ENCODE measurements at regions not wholly inside any gene's neighbourhood (a gene's known extent, or its start where the extent isn't known, plus 50 kb on each side); places are given as distances from the start of the nearest gene placed in this dataset.

DNA sequence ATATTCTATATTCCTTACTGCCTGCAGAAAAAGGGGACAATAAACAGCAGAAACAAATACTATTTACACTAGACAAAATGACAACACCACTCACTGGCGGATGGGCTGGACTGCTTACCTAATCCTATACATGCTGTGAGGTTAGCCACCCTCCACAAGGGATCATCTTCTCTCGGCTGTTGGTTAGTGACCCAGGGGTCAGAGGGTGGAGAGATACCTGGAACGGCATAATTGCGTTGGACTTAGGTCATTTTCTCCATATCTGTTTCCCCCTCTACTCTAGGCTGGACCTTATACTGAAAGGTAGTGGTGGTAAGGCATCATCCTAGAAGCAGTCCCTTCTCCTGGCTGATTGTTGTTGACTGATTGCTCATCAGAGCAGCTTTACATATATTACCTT, 286.8 kb upstream of the UGT8 start:
- intact Hi-C loops (cut with DNase I) = no loop called here
- H3K27ac ChIP-seq = no peak overlapping the region
- TF ChIP-seq, protein P1, sequence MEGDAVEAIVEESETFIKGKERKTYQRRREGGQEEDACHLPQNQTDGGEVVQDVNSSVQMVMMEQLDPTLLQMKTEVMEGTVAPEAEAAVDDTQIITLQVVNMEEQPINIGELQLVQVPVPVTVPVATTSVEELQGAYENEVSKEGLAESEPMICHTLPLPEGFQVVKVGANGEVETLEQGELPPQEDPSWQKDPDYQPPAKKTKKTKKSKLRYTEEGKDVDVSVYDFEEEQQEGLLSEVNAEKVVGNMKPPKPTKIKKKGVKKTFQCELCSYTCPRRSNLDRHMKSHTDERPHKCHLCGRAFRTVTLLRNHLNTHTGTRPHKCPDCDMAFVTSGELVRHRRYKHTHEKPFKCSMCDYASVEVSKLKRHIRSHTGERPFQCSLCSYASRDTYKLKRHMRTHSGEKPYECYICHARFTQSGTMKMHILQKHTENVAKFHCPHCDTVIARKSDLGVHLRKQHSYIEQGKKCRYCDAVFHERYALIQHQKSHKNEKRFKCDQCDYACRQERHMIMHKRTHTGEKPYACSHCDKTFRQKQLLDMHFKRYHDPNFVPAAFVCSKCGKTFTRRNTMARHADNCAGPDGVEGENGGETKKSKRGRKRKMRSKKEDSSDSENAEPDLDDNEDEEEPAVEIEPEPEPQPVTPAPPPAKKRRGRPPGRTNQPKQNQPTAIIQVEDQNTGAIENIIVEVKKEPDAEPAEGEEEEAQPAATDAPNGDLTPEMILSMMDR (IDR thresholded peaks at IDR 0.05) = no peak
- no peaks in the 10 kb centered on the region for H3K27me3 ChIP-seq
- ATAC-seq (no peak), DNase-seq (no peak)
- H3K36me3 ChIP-seq = no peaks in the 10 kb centered on the region
- no peak overlapping the region for H3K4me3 ChIP-seq
- H3K4me1 ChIP-seq = no peaks in the 10 kb centered on the region
- H3K9me3 ChIP-seq = no peaks in the 10 kb centered on the region

DNA sequence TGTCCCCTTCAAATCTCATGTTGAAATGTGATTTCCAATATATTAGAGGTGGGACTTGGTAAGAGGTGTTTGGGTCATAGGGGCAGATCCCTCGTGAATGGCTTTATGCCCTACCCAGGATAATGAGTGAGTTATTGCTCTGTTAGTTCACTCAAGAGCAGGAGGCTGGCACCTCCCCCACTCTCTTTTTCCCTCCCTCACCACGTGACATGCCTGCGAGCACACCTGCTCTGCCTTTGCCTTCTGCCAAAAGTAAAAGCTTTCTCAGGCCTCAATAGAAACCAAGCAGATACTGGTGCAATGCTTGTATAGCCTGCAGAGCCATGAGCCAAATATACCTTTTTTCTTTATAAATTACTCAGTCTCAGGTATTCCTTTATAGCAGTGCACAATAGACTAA, 286.3 kb upstream of the UGT8 start:
- H3K4me1 ChIP-seq = no peaks in the 10 kb centered on the region
- DNase-seq = no peak
- no peak for ATAC-seq

DNA sequence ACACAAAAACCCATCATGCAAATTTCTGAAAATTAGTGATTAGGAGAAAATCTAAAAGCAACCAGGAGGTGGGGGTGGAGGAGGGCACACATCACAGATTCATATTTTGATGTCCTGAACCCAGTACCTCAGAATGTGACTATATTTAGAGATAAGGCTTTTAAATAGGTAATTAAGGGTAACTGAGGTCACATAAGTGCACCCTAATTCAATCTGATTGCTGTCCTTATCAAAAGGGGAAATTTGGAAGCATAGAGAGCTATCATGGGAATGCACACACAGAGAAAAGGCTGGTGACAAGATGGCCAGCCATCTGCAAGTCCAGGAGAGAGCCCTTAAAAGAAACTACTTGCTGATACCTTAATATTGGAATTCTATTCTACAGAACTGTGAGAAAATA, 281.8 kb upstream of the UGT8 start:
- Histone ChIP-seq H3K36me3 (no peaks in the 10 kb centered on the region), H3K27ac (no peak overlapping the region), H3K4me1 (no peaks in the 10 kb centered on the region), H3K4me3 (no peak overlapping the region), H3K27me3 (no peaks in the 10 kb centered on the region), H3K9me3 (no peaks in the 10 kb centered on the region)
- TF ChIP-seq, protein P1 (IDR thresholded peaks at IDR 0.05) = no peak
- no peak for DNase-seq
- intact Hi-C loops (cut with DNase I) = no loop called here
- no peak for ATAC-seq

More for the DNA sequence above, 286.3 kb upstream of the UGT8 start:
- Histone ChIP-seq H3K27ac (no peak overlapping the region), H3K9me3 (no peaks in the 10 kb centered on the region), H3K4me3 (no peak overlapping the region), H3K36me3 (no peaks in the 10 kb centered on the region), H3K27me3 (no peaks in the 10 kb centered on the region)
- TF ChIP-seq, protein P1 (IDR thresholded peaks at IDR 0.05) = no peak
- intact Hi-C loops (cut with DNase I) = no loop called here

DNA sequence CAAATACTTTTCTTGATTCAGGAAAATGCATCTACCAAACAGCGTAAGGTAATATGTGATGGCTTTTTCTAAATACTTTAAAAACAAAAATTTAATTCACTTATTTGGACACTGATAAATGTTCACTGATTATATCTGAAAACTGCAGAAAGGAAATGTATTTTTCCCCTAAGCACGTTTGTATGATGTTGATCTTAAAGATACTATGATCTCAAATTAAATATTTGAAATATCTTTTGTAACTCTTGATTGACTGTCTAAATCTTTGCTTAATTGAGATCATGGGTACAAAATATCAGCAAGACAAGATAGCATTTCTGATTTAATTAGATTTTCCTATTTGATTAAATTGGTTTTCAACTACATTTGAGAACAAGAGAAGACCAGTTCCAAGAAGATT, 281.0 kb upstream of the UGT8 start:
- DNase-seq = no peak

DNA sequence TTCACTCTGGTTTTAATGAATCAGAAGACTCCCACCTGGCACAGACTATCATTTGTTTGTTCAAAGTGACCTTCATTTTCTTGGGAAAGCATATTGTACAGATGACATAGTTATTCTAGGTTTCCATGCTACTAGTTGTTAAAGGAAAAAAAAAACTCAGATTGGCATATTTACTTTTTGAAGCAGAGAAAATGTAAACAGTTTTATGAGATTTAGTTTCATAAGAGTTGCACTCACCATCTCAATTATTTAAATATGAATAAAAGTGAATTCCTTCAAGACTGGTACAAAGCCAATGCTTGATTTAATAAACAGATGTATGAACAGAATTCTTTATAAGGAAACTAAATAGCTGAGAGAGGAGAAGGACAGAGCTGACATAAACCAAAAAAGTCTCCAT, 280.3 kb upstream of the UGT8 start:
- H3K4me3 ChIP-seq = no peak overlapping the region
- H3K36me3 ChIP-seq = no peaks in the 10 kb centered on the region
- H3K4me1 ChIP-seq = no peaks in the 10 kb centered on the region
- H3K27ac ChIP-seq = no peak overlapping the region
- intact Hi-C loops (cut with DNase I) = no loop called here
- no peaks in the 10 kb centered on the region for H3K27me3 ChIP-seq
- no peak for ATAC-seq
- TF ChIP-seq, protein P1 (IDR thresholded peaks at IDR 0.05) = no peak
- DNase-seq = no peak
- no peaks in the 10 kb centered on the region for H3K9me3 ChIP-seq

More for the DNA sequence above, 281.0 kb upstream of the UGT8 start:
- no peak overlapping the region for H3K4me3 ChIP-seq
- no peaks in the 10 kb centered on the region for H3K36me3 ChIP-seq
- H3K4me1 ChIP-seq = no peaks in the 10 kb centered on the region
- no peak for ATAC-seq
- intact Hi-C loops (cut with DNase I) = no loop called here
- no peak overlapping the region for H3K27ac ChIP-seq
- H3K27me3 ChIP-seq = no peaks in the 10 kb centered on the region
- TF ChIP-seq, protein P1 (IDR thresholded peaks at IDR 0.05) = no peak
- no peaks in the 10 kb centered on the region for H3K9me3 ChIP-seq

DNA sequence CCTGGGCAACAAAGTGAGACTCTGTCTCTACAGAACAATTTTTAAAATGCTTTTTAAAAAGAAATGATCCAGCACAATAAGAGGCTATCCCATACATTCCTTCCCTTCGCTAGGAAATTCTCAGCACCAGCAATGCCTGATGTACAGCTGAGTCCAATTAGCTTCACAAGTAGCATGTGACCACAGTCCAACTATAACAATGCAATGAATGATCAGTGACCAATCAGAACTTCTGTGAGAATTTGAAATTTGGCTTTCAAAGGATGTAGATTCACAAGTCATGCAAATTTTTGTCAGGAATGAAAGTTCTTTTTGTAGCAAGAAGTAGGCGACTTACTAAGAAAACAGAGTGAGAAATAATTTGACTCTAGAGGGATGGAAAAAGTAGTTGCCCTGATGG, 278.5 kb upstream of the UGT8 start:
- TF ChIP-seq, protein P1 (IDR thresholded peaks at IDR 0.05) = no peak
- Histone ChIP-seq H3K36me3 (no peaks in the 10 kb centered on the region), H3K4me1 (no peaks in the 10 kb centered on the region), H3K27ac (no peak overlapping the region), H3K27me3 (no peaks in the 10 kb centered on the region), H3K9me3 (no peaks in the 10 kb centered on the region), H3K4me3 (no peak overlapping the region)
- intact Hi-C loops (cut with DNase I) = no loop called here
- DNase-seq = no peak
- no peak for ATAC-seq
